NB4 (cell line): ENCODE measurements at regions not wholly inside any gene's neighbourhood (a gene's known extent, or its start where the extent isn't known, plus 50 kb on each side); places are given as distances from the start of the nearest gene placed in this dataset.

Source experiments
- MYC ChIP-seq: IDR thresholded peaks from 2 replicates; pipeline ENCODE4 v1.6.1; 2011; ENCODE audit warnings: low read depth, low read length
- POLR2A ChIP-seq: IDR thresholded peaks from 2 replicates; pipeline ENCODE4 v1.6.1; 2011; ENCODE audit warnings: mild to moderate bottlenecking; ENCODE audit not compliant: insufficient read length; ENCODE audit errors: extremely low read depth
- TF ChIP-seq, protein P1 (sequence below): IDR thresholded peaks from one replicate; pipeline ENCODE4 v1.5.1; 2012; ENCODE audit warnings: low read depth, low read length
- TF ChIP-seq, protein P2 (sequence below): IDR thresholded peaks from 2 replicates; pipeline ENCODE4 v1.6.1; 2011; ENCODE audit warnings: low read depth, low read length

DNA sequence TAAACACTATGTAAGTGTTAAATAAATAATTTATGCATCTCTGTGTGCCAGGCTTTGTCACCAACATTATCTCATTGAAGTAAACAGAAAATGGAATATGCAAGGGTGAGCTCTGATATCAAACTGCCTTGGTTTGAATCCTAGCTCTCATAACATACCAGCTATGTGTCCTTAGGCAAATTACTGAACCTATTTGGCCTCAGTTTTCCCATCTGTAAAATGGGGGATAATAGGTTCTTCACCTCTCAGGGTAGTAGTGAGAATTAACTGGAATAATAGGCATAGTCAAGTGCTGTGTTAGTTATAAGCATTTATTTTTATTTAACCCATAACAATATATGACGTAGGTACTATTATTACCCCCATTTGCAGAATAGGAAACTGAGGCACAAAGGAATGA is 190.8 kb upstream of the SRRM4 start:
- TF ChIP-seq POLR2A (no peak), MYC (no peak)
- TF ChIP-seq, protein P1, sequence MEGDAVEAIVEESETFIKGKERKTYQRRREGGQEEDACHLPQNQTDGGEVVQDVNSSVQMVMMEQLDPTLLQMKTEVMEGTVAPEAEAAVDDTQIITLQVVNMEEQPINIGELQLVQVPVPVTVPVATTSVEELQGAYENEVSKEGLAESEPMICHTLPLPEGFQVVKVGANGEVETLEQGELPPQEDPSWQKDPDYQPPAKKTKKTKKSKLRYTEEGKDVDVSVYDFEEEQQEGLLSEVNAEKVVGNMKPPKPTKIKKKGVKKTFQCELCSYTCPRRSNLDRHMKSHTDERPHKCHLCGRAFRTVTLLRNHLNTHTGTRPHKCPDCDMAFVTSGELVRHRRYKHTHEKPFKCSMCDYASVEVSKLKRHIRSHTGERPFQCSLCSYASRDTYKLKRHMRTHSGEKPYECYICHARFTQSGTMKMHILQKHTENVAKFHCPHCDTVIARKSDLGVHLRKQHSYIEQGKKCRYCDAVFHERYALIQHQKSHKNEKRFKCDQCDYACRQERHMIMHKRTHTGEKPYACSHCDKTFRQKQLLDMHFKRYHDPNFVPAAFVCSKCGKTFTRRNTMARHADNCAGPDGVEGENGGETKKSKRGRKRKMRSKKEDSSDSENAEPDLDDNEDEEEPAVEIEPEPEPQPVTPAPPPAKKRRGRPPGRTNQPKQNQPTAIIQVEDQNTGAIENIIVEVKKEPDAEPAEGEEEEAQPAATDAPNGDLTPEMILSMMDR, result no peak
- TF ChIP-seq, protein P2, sequence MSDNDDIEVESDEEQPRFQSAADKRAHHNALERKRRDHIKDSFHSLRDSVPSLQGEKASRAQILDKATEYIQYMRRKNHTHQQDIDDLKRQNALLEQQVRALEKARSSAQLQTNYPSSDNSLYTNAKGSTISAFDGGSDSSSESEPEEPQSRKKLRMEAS, result no peak
